GM21786 (cell line): ENCODE measurements at regions not wholly inside any gene's neighbourhood (a gene's known extent, or its start where the extent isn't known, plus 50 kb on each side); places are given as distances from the start of the nearest gene placed in this dataset.

Source experiments
- ATAC-seq: cut with Tn5 transposase; IDR thresholded peaks from one replicate; pipeline ENCODE4 v1.9.1; 2021; ENCODE audit not compliant: unreplicated experiment

DNA sequence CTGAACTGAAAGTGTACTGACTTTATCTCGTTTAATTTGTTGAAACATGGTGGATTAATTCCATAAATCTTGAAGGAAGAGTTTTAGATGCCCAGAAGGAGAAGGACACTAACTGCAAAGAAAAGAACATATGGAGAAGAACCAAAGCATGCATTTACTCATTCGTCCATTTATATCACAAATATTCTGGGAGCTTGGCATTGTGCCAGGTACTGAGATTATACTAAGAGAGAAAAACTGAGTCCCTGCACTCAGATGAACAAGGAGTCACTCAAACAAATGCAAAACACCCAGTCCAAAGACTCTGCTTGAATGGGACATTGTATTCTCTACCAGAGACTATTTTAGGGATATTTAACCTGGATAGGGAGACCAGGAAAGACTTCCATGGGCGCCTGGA, 588.0 kb upstream of the MGMT start:
- no peak for ATAC-seq

GRCh38 chr10:128879441-128880140, 587.5 kb upstream of the MGMT start:
- ATAC-seq, result no peak

- ATAC-seq, result no peak
Observed at GRCh38 chr10:128880159-128880725, 586.8 kb upstream of the MGMT start.

DNA sequence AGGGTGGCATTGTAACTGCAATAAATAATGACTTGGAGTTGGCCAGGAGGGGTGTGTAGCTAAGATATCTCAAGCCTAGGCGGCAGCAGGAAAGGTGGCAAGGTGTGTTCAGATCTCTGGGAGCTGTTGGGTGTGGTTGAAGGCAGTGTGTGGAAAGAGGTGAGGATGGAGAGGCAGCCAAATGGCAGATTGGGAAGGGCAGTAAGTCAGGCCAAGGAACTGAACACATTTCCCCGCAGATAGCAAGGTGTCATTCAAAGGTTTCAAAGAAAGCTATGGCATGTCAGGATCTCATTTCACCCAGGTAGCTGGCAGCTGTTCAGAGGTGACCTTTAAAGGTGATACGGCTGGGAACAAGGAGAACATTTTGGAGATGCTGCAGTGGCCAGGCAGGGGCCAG, 586.0 kb upstream of the MGMT start:
- no peak for ATAC-seq

DNA sequence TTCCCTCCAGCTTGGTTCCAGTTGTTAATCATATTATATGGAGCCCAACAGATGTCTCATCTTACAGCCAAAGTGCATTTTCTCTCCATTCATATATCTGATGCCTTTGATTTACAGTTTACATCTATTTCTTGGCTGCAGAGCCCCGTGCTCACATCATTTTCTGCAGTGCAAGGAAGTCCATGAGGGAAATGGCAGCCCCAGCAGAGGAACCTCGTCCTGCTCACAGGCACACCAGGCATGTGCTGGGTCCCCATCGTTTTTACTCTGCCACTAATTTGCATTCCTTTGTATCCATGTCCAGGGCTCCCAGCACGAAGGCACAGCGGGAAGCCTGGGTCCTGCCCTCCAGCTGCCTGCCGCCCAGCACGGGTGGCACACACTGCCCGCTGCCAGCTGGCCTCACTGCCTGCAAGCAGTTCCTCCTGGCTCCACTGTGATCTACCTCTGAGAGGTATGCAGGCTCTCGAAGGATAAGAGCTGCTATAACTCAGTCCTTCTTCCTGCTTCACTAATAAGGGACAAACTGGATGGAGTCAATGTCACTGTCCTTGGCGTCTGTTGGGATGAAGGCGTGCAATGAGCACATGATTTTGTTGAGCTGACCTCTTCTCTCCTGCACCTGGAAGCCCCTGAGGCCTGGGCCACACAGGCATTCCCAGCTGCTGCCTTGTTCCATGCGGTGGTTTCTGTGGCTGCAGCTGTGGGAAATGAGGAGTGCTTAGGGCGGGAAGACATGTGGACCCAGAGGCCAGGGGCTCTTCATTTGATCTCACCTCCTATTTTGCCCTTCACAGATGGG, 583.6 kb upstream of the MGMT start:
- no peak for ATAC-seq

GRCh38 chr10:128884033-128884425, 583.0 kb upstream of the MGMT start:
- ATAC-seq, result no peak

DNA sequence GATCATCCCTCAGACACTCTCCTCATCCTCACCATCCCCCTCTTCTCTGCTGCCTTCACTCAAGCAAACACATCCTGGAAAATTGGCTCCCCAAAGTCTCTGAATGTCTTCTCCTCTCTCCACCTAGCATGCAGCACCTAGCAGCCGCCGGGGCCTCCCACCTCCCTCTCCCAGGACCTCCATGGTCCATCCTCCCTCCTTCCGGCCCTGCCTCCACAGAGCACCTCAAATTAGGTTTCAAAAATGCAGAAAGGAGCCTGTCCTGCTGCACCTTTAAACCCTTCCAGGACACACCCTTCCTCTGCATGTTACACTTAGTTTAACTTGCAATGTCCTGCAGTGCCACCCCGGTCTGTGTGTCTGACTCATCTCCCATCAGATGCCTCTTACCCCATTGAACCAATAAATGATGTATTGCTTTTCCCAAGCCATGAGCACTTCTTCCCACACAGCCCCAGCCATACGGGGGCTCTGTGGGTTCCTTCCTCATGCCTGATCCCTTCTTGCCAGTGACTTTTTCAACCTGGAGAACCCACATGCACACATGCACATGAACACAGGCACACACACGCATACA, 582.5 kb upstream of the MGMT start:
- ATAC-seq, result no peak

- no peak for ATAC-seq
Observed at GRCh38 chr10:128885573-128886555, 581.2 kb upstream of the MGMT start.

- ATAC-seq, result no peak
Observed at GRCh38 chr10:128887856-128888255, 579.2 kb upstream of the MGMT start.

DNA sequence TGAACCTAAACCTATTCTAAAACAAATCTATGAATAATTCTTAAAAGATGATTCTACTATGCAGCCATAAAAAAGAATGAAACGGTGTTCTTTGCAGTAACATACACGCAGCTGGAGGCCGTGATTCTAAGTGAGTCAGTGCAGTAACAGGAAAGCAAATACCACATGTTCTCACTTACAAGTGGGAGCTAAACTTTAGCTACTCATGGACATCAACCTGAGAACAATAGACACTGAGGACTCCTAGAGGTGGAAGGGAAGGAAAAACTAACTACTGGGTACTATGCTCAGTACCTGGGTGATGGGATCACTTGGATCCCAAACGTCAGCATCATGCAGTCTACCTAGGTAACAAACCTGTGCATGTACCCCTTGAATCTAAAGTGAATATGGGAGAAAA, 575.0 kb upstream of the MGMT start:
- ATAC-seq, result no peak

DNA sequence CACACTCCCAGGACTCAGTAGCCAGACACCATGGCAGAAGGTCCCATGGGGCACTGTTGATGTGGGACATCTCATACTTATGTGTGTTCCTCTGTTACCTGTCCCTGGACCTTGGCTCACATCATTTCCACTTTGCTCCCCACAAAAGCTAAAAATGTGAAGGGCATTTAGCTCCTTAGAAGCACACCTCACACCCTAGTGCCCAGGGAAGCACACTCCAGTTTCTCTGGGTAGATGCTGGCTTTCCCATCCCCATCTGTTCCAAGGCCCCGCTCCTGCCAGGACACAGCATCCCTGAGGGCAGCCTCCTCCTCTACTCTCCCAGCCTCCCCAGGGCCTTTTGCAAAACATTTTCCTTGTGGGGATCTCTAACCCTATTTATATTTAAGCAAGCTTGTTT, 572.4 kb upstream of the MGMT start:
- no peak for ATAC-seq

DNA sequence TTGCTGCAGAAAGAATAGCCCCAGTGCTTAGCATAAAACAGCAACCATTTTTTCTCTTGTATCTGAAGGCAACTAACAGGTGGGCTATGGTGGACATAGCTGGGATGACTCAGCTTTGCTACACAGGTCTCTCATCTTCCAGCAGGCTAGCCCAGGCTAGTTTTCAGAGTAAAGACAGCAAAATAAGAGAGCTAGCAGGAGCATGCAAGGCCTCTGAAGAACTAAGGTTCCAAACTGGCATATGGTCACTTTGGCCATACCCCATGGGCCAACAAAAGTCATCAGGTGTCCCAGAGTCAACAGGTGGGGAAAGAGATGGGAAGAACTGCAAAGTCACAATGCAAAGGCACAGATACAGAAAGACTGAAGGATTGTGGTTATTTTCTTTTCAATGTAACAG, 571.6 kb upstream of the MGMT start:
- no peak for ATAC-seq

DNA sequence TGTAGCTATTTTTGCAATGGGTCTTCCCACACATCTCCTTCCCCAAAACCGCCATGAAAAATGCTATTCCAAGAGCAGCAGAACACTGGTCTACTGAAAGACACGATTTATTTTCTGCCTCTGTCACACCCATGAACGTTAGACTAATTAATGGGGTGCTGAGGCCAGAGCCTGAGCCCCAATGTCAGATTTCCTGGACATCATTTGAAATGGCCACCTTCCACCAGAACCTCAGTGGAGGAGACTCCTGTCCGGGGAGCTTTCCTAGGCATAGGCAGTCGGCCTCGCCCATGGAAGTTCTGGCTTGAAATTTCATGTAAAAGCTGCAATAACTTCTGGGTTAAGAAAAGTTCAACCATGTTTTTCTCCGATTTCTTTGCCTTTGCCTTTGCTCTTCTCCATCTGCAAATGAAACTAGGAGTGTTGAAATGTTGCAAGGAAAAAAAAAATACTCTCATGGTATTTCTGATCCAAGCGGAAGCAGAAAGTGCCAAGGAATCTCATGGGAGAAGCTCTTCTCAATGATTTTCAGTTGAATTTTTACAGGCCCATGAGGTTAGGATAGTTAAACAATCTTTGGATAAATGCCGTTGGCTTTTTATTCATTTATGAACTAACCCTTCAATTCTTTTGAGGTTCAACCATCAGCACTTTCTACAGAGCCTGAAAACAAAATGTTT, 570.8 kb upstream of the MGMT start:
- ATAC-seq, result no peak

- ATAC-seq, result no peak
Observed at GRCh38 chr10:128896963-128897362, 570.1 kb upstream of the MGMT start.

- no peak for ATAC-seq
Observed at GRCh38 chr10:128897401-128898129, 569.5 kb upstream of the MGMT start.

DNA sequence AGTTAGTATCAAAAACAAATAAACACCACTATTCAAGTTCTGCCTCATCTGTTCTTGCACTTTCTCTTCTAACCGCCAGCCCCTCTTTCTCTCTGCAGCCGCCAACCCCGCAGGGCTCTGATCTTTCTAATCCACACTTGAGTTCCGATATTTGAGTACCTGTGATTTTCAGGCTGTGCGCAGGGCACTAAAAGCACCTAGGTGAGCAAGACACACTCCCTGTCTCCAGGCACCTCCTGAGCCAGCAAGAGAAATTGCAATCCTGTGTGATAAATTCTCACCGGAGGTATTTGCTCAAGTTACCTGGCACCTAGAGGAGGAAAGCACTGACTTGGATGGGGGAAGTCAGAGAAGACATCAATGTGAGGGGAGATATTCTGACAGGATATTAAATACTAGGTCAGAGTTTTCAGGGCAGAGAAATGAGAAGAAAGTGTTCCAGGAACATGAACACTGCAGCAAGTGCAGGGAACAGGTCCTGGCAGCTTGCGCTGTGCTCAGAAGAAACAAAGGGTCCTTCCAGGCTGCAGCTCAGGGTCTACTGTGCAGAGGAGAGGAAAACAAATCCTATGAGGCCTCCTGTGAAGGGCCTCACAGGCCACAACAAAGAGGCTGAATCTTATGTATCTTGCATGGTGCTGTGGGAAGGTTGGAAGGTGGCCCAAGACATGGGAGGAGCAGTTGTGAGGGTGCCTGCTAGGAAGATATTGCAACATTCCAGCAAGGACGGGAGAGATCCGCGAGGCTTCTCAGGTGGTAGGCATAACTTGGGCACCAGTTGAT, 568.7 kb upstream of the MGMT start:
- ATAC-seq, result no peak

GRCh38 chr10:128898916-128899195, 568.2 kb upstream of the MGMT start:
- no peak for ATAC-seq

- ATAC-seq, result no peak
Observed at GRCh38 chr10:128900456-128900855, 566.6 kb upstream of the MGMT start.

DNA sequence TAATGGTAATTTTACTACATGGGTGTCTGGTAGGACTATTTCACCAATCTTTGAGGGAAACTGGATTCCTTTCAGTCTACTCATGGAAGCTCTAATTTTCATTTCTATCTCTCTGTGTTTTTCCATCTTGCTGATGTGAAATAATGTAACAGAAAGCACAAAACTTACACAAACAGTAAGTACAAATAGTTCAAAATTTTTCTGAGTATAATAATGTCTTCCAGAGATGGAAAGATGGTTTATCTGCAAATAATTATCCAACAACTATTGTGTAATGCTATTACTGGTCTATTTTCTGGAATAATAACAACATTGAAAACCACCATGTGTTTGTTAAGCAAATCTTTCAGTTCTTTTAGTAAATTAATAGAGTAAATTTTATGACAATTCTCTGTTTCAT, 565.8 kb upstream of the MGMT start:
- no peak for ATAC-seq
